K562 (cell line): ENCODE measurements at regions not wholly inside any gene's neighbourhood (a gene's known extent, or its start where the extent isn't known, plus 50 kb on each side); places are given as distances from the start of the nearest gene placed in this dataset.

Experiments used
- ATAC-seq: fragments of 200-7000 bp; cut with Tn5 transposase; 3 replicates; pipeline ENCODE4 v1.9.1; 2020; ENCODE audit warnings: moderate library complexity
- BruUV-seq: library from RNA; stranded (reverse); fragments of 400-500 nt; replicated peaks from 2 replicates; lab custom pipeline; 2021; lab: Mats Ljungman, UMichigan
- CTCF ChIA-PET: fragments of 300-600 bp; formaldehyde crosslinking; extraction: SDS; loops from one replicate; lab custom pipeline; 2021; ENCODE audit warnings: low intra/inter-chr PET ratio; lab: Yijun Ruan, JAX
- POLR2A ChIA-PET: fragments of 300-600, 350-650 bp; sonication (Branson Sonifier 250); formaldehyde crosslinking; extraction: SDS; loops from one replicate; lab custom pipeline; 2021; ENCODE audit warnings: antibody characterized with exemption, inconsistent platforms; lab: Yijun Ruan, JAX
- DNase-seq, 4 experiments: peaks; one replicate each; pipeline versions ENCODE4 v3.0.0 to v3.0.0-alpha.2; 2011 to 2018; ENCODE audit warnings: low spot score in 3 of 4, mixed read lengths in 3 of 4; ENCODE audit errors: extremely low read depth in 1 of 4
- FAIRE-seq: peaks from 2 replicates; lab custom pipeline; 2011; peaks lifted over from hg19 to GRCh38; lab: Jason Lieb, UNC
- H2AFZ ChIP-seq: 2 replicates; pipeline ENCODE4 v1.6.0; 2011; ENCODE audit warnings: low read depth, low read length, control low read depth, inconsistent platforms
- H3K27ac ChIP-seq: fragments of 200-600 bp; 3 replicates; pipeline ENCODE4 v1.8.0; 2011; ENCODE audit warnings: low read depth, mild to moderate bottlenecking, control low read depth, inconsistent platforms, low read length, moderate library complexity, mixed read lengths; ENCODE audit errors: extremely low read depth
- H3K27me3 ChIP-seq, 2 experiments: fragments of 300-600 bp in 1 of 2; 2 replicates in 1 of 2; 3 replicates in 1 of 2; pipeline versions ENCODE4 v1.6.0 to v1.8.0; 2011; ENCODE audit warnings: inconsistent platforms in 2 of 2, low read length in 2 of 2, mild to moderate bottlenecking in 1 of 2, mixed read lengths in 1 of 2, moderate library complexity in 1 of 2; ENCODE audit not compliant: control insufficient read depth in 2 of 2, insufficient read depth in 2 of 2
- H3K36me3 ChIP-seq: fragments of 300-600 bp; 3 replicates; pipeline ENCODE4 v1.8.0; 2011; ENCODE audit warnings: mild to moderate bottlenecking, low read length, inconsistent platforms; ENCODE audit not compliant: control insufficient read depth, insufficient read depth
- H3K4me1 ChIP-seq, 2 experiments: fragments of 200-600 bp in 1 of 2; replicated peaks in 1 of 2; 2 replicates in 1 of 2; 3 replicates in 1 of 2; pipeline versions ENCODE4 v1.5.1 to v1.8.0; 2011; ENCODE audit warnings: inconsistent platforms in 2 of 2, low read length in 2 of 2, mild to moderate bottlenecking in 1 of 2, mixed read lengths in 1 of 2, moderate library complexity in 1 of 2; ENCODE audit not compliant: control insufficient read depth in 2 of 2, insufficient read depth in 2 of 2
- H3K4me2 ChIP-seq: 2 replicates; pipeline ENCODE4 v1.6.1; 2011; ENCODE audit warnings: low read length, control low read depth, inconsistent platforms, mixed read lengths; ENCODE audit not compliant: insufficient read depth
- H3K4me3 ChIP-seq: fragments of 200-600 bp; sonication (generic), shearing (Covaris generic); 2 replicates; pipeline ENCODE4 v1.5.1; 2016; ENCODE audit warnings: control low read depth, inconsistent platforms
- H3K79me2 ChIP-seq: fragments of 200-600 bp; 3 replicates; pipeline ENCODE4 v1.8.0; 2011; ENCODE audit warnings: low read length, inconsistent platforms; ENCODE audit not compliant: control insufficient read depth, insufficient read depth
- H3K9ac ChIP-seq, 2 experiments: 2 replicates each; pipeline versions ENCODE4 v1.6.0 to v1.6.1; 2011; ENCODE audit warnings: low read depth in 2 of 2, low read length in 2 of 2, control low read depth in 1 of 2, inconsistent platforms in 1 of 2, mild to moderate bottlenecking in 1 of 2, mixed read lengths in 1 of 2; ENCODE audit not compliant: insufficient read depth in 1 of 2
- H3K9me1 ChIP-seq: one replicate; pipeline ENCODE4 v1.6.0; 2011; ENCODE audit warnings: inconsistent platforms, mild to moderate bottlenecking, low read length, moderate library complexity; ENCODE audit not compliant: control insufficient read depth, insufficient read depth
- H3K9me3 ChIP-seq: replicated peaks from 2 replicates; pipeline ENCODE4 v1.5.1; 2011; ENCODE audit warnings: low read depth, low read length, inconsistent platforms; ENCODE audit not compliant: control insufficient read depth, insufficient read depth
- H4K20me1 ChIP-seq: replicated peaks from 2 replicates; pipeline ENCODE4 v1.6.1; 2011; ENCODE audit warnings: low read length, inconsistent platforms, mixed read lengths; ENCODE audit not compliant: control insufficient read depth, insufficient read depth
- CBFA2T3 ChIP-seq: fragments of 450-650 bp; IDR thresholded peaks from 2 replicates; pipeline ENCODE4 v1.6.1; 2017
- CEBPB ChIP-seq: fragments of 450-650 bp; IDR thresholded peaks from 2 replicates; pipeline ENCODE4 v1.6.1; 2016; ENCODE audit warnings: missing genetic modification characterization, missing compliant biosample characterization
- HDGF ChIP-seq: fragments of 450-650 bp; IDR thresholded peaks from 2 replicates; pipeline ENCODE4 v1.6.1; 2016
- PHB ChIP-seq: fragments of 250-450 bp; sonication (Bioruptor Pico); IDR thresholded peaks from 2 replicates; pipeline ENCODE4 v1.5.0; 2021
- STAT5A ChIP-seq: IDR thresholded peaks from 2 replicates; pipeline ENCODE4 v1.6.1; 2012; ENCODE audit warnings: low read length, inconsistent platforms, borderline replicate concordance
- ZEB2 ChIP-seq: fragments of 450-650 bp; IDR thresholded peaks from 2 replicates; pipeline ENCODE4 v1.6.1; 2016
- WGBS: fragments of 100-300 bp; shearing (Covaris generic); methylation state at CpG from one replicate; pipeline ENCODE4 v1.1.6; 2016; ENCODE audit warnings: low coverage, mixed read lengths; ENCODE audit not compliant: insufficient coverage; ENCODE audit errors: missing lambda C conversion rate; 5-methylcytosine and 5-hydroxymethylcytosine counted together
- in situ Hi-C: fragments of 300-500 bp; cut with MboI; formaldehyde crosslinking; loops from 4 replicates; pipeline ENCODE4 v1.15.0; 2018; ENCODE audit warnings: inconsistent platforms, mixed read lengths
- intact Hi-C: fragments of 100-400 bp; cut with micrococcal nuclease; formaldehyde crosslinking; loops from 2 replicates; pipeline ENCODE4 v1.14.2; 2022
- TF ChIP-seq, protein P1 (sequence below): fragments of 250-450 bp; sonication (Bioruptor Pico); IDR thresholded peaks from 2 replicates; pipeline ENCODE4 v1.4.0; 2020; ENCODE audit warnings: mild to moderate bottlenecking, moderate library complexity
- TF ChIP-seq, protein P2 (sequence below): fragments of 250-450 bp; sonication (Bioruptor Pico); IDR thresholded peaks from 2 replicates; pipeline ENCODE4 v1.5.0; 2021; ENCODE audit warnings: mild to moderate bottlenecking, moderate library complexity
- TF ChIP-seq, protein P3 (sequence below): fragments of 200-400 bp; formaldehyde crosslinking; IDR thresholded peaks from 2 replicates; pipeline ENCODE4 v1.6.1; 2017; ENCODE audit warnings: mild to moderate bottlenecking, low read depth, low read length, moderate library complexity
- TF ChIP-seq, protein P4 (sequence below): fragments of 250-450 bp; sonication (Bioruptor Pico); IDR thresholded peaks from 2 replicates; pipeline ENCODE4 v1.4.0; 2020
- TF ChIP-seq, protein P5 (sequence below): fragments of 150-350 bp; conservative IDR thresholded peaks from 2 replicates; pipeline ENCODE4 v1.6.1; 2014; ENCODE audit warnings: low read length

DNA sequence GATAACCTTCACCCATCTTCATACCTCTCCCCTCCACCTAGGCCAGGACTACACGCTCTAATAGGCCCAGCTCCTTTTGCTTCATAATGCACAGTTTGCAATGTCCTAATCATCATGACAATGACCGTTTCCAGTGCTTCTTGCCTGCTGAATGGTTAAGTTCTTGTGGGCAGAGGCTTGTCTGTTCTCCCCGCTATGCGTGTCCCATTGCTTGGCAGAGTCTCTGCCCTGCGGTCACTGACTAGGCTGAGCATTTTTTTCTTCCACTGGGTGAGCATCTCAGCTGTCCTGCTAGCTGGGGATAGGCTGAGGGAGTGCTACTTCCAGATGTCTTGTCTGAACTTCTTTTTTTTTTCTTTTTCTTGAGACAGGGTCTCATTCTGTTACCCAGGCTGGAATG, 314.7 kb downstream of the UQCRFS1 start:
- FAIRE-seq (no peak), ATAC-seq (no peak), DNase-seq (no peak)
- BruUV-seq = no TSS peak
- CTCF ChIA-PET = no interaction called here
- Histone ChIP-seq H3K27me3 (peaks cover 0 to 5% of the 10 kb centered on the region in 2 experiments; a peak in 2 of 5 replicates), H3K9ac (no peak overlapping the region), H3K36me3 (no peaks in the 10 kb centered on the region), H3K9me3 (no peaks in the 10 kb centered on the region), H3K27ac (no peak overlapping the region), H3K4me1 (no peaks in the 10 kb centered on the region), H2AFZ (no peak overlapping the region), H3K9me1 (no peaks in the 10 kb centered on the region), H3K79me2 (no peaks in the 10 kb centered on the region), H3K4me2 (no peak overlapping the region), H3K4me3 (no peak overlapping the region), H4K20me1 (no peaks in the 10 kb centered on the region)
- TF ChIP-seq CBFA2T3 (no peak), STAT5A (no peak), ZEB2 (no peak), PHB (no peak), HDGF (no peak), CEBPB (tag) (no peak)
- TF ChIP-seq, protein P1, sequence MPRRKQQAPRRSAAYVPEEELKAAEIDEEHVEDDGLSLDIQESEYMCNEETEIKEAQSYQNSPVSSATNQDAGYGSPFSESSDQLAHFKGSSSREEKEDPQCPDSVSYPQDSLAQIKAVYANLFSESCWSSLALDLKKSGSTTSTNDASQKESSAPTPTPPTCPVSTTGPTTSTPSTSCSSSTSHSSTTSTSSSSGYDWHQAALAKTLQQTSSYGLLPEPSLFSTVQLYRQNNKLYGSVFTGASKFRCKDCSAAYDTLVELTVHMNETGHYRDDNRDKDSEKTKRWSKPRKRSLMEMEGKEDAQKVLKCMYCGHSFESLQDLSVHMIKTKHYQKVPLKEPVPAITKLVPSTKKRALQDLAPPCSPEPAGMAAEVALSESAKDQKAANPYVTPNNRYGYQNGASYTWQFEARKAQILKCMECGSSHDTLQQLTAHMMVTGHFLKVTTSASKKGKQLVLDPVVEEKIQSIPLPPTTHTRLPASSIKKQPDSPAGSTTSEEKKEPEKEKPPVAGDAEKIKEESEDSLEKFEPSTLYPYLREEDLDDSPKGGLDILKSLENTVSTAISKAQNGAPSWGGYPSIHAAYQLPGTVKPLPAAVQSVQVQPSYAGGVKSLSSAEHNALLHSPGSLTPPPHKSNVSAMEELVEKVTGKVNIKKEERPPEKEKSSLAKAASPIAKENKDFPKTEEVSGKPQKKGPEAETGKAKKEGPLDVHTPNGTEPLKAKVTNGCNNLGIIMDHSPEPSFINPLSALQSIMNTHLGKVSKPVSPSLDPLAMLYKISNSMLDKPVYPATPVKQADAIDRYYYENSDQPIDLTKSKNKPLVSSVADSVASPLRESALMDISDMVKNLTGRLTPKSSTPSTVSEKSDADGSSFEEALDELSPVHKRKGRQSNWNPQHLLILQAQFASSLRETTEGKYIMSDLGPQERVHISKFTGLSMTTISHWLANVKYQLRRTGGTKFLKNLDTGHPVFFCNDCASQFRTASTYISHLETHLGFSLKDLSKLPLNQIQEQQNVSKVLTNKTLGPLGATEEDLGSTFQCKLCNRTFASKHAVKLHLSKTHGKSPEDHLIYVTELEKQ = no peak
- TF ChIP-seq, protein P2, sequence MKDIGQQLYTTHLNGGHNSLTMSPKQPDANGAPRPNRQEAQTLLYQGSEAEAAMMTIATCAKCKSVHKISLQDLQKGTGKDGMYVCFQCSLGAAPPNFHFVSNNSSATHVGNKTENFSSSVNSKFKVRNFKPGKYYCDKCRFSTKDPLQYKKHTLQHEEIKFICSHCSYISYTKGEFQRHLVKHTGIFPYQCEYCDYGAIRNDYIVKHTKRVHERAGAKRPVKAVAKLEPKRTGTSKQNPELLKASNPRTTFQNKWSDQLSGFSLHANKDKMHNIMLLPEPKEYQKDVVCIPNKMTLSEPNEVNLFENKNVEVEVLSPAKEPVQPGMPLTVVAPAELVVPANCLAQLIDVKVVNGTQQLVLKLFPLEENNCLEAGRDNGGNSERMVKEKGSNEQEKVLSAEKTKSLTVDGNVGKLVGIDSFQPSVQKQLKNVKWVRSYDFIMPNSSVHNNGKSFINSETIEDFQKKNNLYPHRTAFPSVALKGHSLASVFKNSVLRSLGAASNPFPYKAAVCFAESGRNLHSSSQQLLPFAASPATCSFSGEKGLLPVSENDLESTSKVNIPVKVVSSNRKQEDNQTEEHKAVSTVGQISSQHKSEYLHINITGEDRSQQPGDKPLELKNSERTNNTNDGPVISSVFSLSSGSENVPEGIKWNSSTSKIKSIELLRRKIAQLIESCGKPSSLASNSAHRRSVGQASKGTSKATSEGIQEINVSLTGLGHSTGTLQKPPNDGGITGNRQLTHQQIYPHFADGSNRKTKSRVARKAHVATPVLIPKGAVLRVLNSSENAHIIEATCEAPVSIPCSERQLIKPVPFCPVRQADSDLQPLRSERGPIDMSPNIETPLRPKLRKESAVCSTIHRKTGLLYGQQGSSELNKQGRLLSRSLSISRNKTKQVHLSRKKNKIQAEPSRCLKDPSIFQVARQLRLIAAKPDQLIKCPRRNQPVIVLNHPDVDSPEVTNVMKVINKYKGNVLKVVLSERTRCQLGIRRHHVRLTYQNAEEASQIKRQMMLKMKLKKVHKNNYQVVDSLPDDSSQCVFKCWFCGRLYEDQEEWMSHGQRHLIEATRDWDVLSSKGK (CRISPR knock-in tag) = no peak
- TF ChIP-seq, protein P3, sequence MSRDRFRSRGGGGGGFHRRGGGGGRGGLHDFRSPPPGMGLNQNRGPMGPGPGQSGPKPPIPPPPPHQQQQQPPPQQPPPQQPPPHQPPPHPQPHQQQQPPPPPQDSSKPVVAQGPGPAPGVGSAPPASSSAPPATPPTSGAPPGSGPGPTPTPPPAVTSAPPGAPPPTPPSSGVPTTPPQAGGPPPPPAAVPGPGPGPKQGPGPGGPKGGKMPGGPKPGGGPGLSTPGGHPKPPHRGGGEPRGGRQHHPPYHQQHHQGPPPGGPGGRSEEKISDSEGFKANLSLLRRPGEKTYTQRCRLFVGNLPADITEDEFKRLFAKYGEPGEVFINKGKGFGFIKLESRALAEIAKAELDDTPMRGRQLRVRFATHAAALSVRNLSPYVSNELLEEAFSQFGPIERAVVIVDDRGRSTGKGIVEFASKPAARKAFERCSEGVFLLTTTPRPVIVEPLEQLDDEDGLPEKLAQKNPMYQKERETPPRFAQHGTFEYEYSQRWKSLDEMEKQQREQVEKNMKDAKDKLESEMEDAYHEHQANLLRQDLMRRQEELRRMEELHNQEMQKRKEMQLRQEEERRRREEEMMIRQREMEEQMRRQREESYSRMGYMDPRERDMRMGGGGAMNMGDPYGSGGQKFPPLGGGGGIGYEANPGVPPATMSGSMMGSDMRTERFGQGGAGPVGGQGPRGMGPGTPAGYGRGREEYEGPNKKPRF = no peak
- TF ChIP-seq, protein P4, sequence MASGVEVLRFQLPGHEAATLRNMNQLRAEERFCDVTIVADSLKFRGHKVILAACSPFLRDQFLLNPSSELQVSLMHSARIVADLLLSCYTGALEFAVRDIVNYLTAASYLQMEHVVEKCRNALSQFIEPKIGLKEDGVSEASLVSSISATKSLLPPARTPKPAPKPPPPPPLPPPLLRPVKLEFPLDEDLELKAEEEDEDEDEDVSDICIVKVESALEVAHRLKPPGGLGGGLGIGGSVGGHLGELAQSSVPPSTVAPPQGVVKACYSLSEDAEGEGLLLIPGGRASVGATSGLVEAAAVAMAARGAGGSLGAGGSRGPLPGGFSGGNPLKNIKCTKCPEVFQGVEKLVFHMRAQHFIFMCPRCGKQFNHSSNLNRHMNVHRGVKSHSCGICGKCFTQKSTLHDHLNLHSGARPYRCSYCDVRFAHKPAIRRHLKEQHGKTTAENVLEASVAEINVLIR (CRISPR knock-in tag) = no peak
- TF ChIP-seq, protein P5, sequence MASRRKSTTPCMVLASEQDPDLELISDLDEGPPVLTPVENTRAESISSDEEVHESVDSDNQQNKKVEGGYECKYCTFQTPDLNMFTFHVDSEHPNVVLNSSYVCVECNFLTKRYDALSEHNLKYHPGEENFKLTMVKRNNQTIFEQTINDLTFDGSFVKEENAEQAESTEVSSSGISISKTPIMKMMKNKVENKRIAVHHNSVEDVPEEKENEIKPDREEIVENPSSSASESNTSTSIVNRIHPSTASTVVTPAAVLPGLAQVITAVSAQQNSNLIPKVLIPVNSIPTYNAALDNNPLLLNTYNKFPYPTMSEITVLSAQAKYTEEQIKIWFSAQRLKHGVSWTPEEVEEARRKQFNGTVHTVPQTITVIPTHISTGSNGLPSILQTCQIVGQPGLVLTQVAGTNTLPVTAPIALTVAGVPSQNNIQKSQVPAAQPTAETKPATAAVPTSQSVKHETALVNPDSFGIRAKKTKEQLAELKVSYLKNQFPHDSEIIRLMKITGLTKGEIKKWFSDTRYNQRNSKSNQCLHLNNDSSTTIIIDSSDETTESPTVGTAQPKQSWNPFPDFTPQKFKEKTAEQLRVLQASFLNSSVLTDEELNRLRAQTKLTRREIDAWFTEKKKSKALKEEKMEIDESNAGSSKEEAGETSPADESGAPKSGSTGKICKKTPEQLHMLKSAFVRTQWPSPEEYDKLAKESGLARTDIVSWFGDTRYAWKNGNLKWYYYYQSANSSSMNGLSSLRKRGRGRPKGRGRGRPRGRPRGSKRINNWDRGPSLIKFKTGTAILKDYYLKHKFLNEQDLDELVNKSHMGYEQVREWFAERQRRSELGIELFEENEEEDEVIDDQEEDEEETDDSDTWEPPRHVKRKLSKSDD = no peak
- POLR2A ChIA-PET = no interaction called here
- 0% methylated on average over 5 of the region's 5 CpGs for WGBS
- intact Hi-C loops (no loop called here), in situ Hi-C loops (no loop called here)
